HG02588 (cell line): ENCODE measurements at regions not wholly inside any gene's neighbourhood (a gene's known extent, or its start where the extent isn't known, plus 50 kb on each side); places are given as distances from the start of the nearest gene placed in this dataset.

ENCODE experiments used
- ATAC-seq: cut with Tn5 transposase; IDR thresholded peaks from one replicate; pipeline ENCODE4 v1.9.1; 2021; ENCODE audit warnings: mild to moderate bottlenecking, moderate library complexity; ENCODE audit not compliant: unreplicated experiment

- ATAC-seq, result no peak
Observed at GRCh38 chr15:95295896-95296625, 1034.4 kb upstream of the NR2F2 start.

GRCh38 chr15:95296643-95297042 lies 1033.9 kb upstream of the NR2F2 start:
- no peak for ATAC-seq

- no peak for ATAC-seq
Observed at GRCh38 chr15:95298729-95299128, 1031.8 kb upstream of the NR2F2 start.

GRCh38 chr15:95300958-95301357 lies 1029.5 kb upstream of the NR2F2 start:
- ATAC-seq, result no peak

GRCh38 chr15:95302206-95302605 lies 1028.3 kb upstream of the NR2F2 start:
- ATAC-seq, result no peak

GRCh38 chr15:95302809-95303208 lies 1027.7 kb upstream of the NR2F2 start:
- no peak for ATAC-seq

- ATAC-seq, result no peak
Observed at GRCh38 chr15:95303713-95304112, 1026.8 kb upstream of the NR2F2 start.

GRCh38 chr15:95304151-95304946 lies 1026.2 kb upstream of the NR2F2 start:
- ATAC-seq, result no peak

GRCh38 chr15:95304947-95305400 lies 1025.5 kb upstream of the NR2F2 start:
- no peak for ATAC-seq

GRCh38 chr15:95307115-95307514 lies 1023.4 kb upstream of the NR2F2 start:
- no peak for ATAC-seq

- ATAC-seq, result no peak
Observed at GRCh38 chr15:95319242-95319641, 1011.3 kb upstream of the NR2F2 start.

- ATAC-seq, result no peak
Observed at GRCh38 chr15:95323796-95324195, 1006.7 kb upstream of the NR2F2 start.

GRCh38 chr15:95324656-95325055 lies 1005.8 kb upstream of the NR2F2 start:
- no peak for ATAC-seq

- ATAC-seq, result no peak
Observed at GRCh38 chr15:95325763-95326404, 1004.6 kb upstream of the NR2F2 start.

GRCh38 chr15:95326431-95327182 lies 1003.9 kb upstream of the NR2F2 start:
- no peak for ATAC-seq

- no peak for ATAC-seq
Observed at GRCh38 chr15:95327183-95327525, 1003.3 kb upstream of the NR2F2 start.

GRCh38 chr15:95327661-95328060 lies 1002.8 kb upstream of the NR2F2 start:
- ATAC-seq, result no peak

- ATAC-seq, result no peak
Observed at GRCh38 chr15:95328559-95328958, 1001.9 kb upstream of the NR2F2 start.

GRCh38 chr15:95329362-95329761 lies 1001.1 kb upstream of the NR2F2 start:
- ATAC-seq, result no peak

GRCh38 chr15:95341686-95342085 lies 988.8 kb upstream of the NR2F2 start:
- no peak for ATAC-seq

GRCh38 chr15:95345867-95346266 lies 984.6 kb upstream of the NR2F2 start:
- ATAC-seq, result no peak
